DMS53 treated with DMSO at 0.1 percent for 48 hours (cell line): ENCODE measurements at regions not wholly inside any gene's neighbourhood (a gene's known extent, or its start where the extent isn't known, plus 50 kb on each side); places are given as distances from the start of the nearest gene placed in this dataset.
A peak's percentile ranks its signal among the peaks of the same experiment; 100 is the strongest.

Source experiments
- DNase-seq: peaks from one replicate; lab custom pipeline; 2025; ENCODE audit not compliant: unreplicated experiment; lab: John Stamatoyannopoulos, UW

- DNase-seq = no peak
Observed at GRCh38 chr14:64639340-64639821, 64.8 kb upstream of the PLEKHG3 start.

- DNase-seq = no peak
Observed at GRCh38 chr14:64640839-64641238, 63.4 kb upstream of the PLEKHG3 start.

GRCh38 chr14:64641760-64642159 is 62.5 kb upstream of the PLEKHG3 start:
- no peak for DNase-seq

GRCh38 chr14:64643709-64644108 is 60.5 kb upstream of the PLEKHG3 start:
- DNase-seq = no peak

DNA sequence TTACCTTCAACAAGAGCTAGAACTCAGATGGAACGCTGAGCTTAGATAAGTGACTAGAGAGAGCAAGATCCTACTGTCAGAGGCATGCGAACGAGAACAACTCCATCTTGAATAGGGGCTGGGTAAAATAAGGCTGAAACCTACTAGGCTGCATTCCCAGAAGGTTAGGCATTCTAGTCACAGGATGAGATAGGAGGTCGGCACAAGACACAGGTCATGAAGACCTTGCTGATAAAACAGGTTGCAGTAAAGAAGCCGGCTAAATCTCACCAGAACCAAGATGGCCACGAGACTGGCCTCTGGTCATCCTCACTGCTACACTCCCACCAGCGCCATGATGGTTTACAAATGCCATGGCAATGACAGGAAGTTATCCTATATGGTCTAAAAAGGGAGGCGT is 59.6 kb upstream of the PLEKHG3 start:
- DNase-seq = no peak

DNA sequence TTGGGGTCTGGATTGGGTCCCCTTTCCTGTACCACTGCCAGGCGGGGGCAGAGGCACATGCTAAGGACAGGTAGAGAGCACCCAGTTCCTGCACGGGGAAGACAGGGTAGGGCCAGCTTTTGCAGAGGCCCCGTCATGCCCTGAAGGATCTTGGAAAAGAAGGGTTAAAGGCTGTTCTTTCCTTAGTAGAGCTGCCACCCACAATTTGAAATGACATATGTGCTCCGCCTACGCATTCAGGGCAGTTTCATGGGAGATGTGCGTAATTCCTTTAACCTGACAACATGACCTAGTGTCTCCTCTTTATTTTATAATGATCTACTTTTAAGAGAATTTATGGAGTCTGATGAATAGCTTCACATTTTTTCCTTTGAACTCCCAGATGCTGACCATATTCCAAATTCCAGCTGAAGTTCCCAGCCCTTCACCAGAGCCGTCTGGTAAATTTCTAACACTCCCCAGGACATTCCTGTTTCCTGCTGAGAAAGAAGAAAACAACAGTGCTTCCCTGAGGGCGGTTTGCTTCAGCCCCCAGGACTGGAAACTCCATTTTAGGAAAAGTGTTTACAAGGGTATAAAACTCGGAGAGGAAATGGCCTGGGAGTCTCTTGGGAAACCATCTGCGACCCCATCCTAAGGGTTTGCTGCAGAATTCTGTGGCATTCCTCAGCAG is 58.9 kb upstream of the PLEKHG3 start:
- DNase-seq = no peak

- DNase-seq = no peak
Observed at GRCh38 chr14:64646103-64646502, 58.1 kb upstream of the PLEKHG3 start.

DNA sequence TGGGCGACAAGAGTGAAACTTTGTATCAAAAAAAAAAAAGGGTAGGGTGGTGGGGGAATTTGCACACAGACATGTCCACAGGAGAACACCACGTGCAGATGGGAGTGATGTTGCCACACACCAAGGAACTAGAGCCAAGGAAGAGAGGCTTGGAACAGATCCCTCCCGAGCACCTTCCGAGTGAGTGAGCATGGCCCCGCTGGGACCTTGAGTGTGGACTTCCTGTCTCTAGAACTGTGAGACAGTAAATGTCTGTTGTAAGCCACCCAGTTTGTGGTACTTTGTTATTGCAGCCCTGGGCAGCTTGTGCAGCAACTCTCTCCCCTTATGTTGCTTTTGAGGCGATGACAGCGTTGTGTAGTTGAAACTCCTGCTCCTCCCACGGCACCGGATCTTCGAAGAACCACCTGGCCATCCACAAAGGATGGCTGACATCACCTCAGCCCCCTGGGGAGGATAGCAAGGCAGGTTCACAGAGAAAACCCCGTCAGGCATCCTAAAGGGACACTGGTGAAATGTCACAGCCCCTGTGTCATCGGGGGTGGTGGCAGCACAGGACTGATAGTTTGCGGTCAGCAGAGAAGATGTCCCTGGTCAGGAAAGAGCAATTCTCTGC is 54.7 kb upstream of the PLEKHG3 start:
- DNase-seq = no peak

GRCh38 chr14:64653900-64654245 is 50.4 kb upstream of the PLEKHG3 start:
- DNase-seq = no peak

GRCh38 chr14:64654246-64654900 is 49.9 kb upstream of the PLEKHG3 start:
- DNase-seq = peak; percentile 69
